Upper lobe of left lung (tissue), 4 donors: ENCODE measurements at regions not wholly inside any gene's neighbourhood (a gene's known extent, or its start where the extent isn't known, plus 50 kb on each side); places are given as distances from the start of the nearest gene placed in this dataset.

Experiments used
- CTCF ChIP-seq, 6 experiments: fragments of 450-650 bp in 4 of 6; fragments of 200-600 bp in 2 of 6; sonication (generic) in 2 of 6; IDR thresholded peaks; one replicate each; pipeline ENCODE4 v1.5.1; 2016 to 2019; ENCODE audit warnings: antibody characterized with exemption in 6 of 6
- POLR2A ChIP-seq, 4 donors: fragments of 450-650 bp; IDR thresholded peaks; one replicate each; pipeline ENCODE4 v1.5.1; 2016 to 2017; ENCODE audit warnings: antibody characterized with exemption in 4 of 4, mild to moderate bottlenecking in 2 of 4

- TF ChIP-seq CTCF (IDR thresholded peaks at IDR 0.05): no peak
- TF ChIP-seq POLR2A (IDR thresholded peaks at IDR 0.05): no peak
Observed at GRCh38 chrX:68945081-68945602, 116.3 kb downstream of the EFNB1 start.
